LNCaP clone FGC (cell line): ENCODE measurements at regions not wholly inside any gene's neighbourhood (a gene's known extent, or its start where the extent isn't known, plus 50 kb on each side); places are given as distances from the start of the nearest gene placed in this dataset.

Experiments
- DNase-seq: peaks from one replicate; pipeline ENCODE4 v3.0.0-alpha.2; 2011; ENCODE audit warnings: low read depth
- H3K4me3 ChIP-seq: 2 replicates; pipeline ENCODE4 v1.5.1; 2011; ENCODE audit warnings: mild to moderate bottlenecking, low read depth, low read length, control low read depth
- TF ChIP-seq, protein P1 (sequence below): IDR thresholded peaks from 2 replicates; pipeline ENCODE4 v1.5.1; 2012; ENCODE audit warnings: mild to moderate bottlenecking; ENCODE audit not compliant: control insufficient read depth, insufficient read depth; ENCODE audit errors: extremely low read depth

- no peak for DNase-seq
- TF ChIP-seq, protein P1, sequence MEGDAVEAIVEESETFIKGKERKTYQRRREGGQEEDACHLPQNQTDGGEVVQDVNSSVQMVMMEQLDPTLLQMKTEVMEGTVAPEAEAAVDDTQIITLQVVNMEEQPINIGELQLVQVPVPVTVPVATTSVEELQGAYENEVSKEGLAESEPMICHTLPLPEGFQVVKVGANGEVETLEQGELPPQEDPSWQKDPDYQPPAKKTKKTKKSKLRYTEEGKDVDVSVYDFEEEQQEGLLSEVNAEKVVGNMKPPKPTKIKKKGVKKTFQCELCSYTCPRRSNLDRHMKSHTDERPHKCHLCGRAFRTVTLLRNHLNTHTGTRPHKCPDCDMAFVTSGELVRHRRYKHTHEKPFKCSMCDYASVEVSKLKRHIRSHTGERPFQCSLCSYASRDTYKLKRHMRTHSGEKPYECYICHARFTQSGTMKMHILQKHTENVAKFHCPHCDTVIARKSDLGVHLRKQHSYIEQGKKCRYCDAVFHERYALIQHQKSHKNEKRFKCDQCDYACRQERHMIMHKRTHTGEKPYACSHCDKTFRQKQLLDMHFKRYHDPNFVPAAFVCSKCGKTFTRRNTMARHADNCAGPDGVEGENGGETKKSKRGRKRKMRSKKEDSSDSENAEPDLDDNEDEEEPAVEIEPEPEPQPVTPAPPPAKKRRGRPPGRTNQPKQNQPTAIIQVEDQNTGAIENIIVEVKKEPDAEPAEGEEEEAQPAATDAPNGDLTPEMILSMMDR = no peak
- H3K4me3 ChIP-seq = no peak overlapping the region
Measured at GRCh38 chr13:67964091-67964490, 734.0 kb upstream of the PCDH9 start.

DNA sequence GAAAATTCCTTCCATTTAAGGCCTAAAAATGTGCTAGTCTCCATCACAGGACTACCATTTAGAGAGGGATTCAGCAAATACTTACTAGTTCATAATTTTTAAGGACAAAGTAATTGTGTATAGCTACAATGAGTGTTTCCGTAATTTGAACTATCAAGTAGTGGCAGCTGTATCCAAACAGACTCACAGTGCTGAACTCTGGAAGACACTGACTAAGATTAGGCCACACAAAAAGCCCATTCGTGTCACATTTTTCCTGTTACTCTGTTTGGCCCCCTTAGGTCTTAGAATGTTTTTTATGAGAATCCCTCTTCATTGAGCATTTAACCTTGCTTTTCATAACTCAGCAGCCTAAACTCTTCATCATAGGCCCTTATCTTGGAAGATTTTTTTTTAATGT, 731.2 kb upstream of the PCDH9 start:
- no peak overlapping the region for H3K4me3 ChIP-seq
- DNase-seq = no peak
- TF ChIP-seq, protein P1 = no peak

GRCh38 chr13:67951431-67951830, 721.3 kb upstream of the PCDH9 start:
- H3K4me3 ChIP-seq = no peak overlapping the region
- DNase-seq = no peak
- TF ChIP-seq, protein P1 = no peak

DNA sequence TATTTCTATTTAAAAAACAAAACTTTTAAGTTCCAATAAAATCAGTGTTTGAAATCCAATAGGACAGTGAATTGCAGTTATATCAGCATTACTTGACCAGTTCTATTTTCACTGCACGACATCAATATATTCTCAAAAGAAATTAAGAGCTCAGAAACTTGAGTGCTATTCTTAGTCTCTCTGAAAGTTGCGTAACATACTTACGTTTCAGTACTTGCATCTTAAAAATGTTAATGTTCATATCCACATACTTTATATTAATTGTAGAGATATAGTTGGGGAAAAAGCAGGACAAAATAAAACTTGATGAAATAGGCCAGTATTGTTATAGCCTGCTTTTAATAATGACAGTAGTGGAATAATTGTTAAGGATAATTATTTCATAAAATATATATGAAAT, 720.5 kb upstream of the PCDH9 start:
- no peak overlapping the region for H3K4me3 ChIP-seq
- DNase-seq = no peak
- TF ChIP-seq, protein P1 = no peak

DNA sequence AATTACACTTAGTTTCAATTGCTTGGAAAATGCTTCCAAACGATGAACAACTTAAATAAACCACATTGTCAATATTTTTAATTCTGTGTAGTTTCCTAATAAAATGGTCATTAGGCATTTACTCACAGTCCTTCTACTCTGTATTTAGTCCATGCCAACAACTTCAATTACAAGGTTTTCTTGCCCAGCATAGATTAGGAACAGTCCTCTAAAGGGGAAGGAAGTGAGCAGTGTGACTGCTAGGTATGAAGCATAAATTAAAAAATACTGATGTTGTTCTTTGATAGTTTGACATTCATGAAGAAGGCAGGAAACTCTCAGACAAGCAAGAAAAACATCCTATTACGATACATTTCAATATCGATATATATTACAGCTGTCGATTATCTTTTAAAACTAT, 716.0 kb upstream of the PCDH9 start:
- H3K4me3 ChIP-seq = no peak overlapping the region
- TF ChIP-seq, protein P1 = no peak
- no peak for DNase-seq

DNA sequence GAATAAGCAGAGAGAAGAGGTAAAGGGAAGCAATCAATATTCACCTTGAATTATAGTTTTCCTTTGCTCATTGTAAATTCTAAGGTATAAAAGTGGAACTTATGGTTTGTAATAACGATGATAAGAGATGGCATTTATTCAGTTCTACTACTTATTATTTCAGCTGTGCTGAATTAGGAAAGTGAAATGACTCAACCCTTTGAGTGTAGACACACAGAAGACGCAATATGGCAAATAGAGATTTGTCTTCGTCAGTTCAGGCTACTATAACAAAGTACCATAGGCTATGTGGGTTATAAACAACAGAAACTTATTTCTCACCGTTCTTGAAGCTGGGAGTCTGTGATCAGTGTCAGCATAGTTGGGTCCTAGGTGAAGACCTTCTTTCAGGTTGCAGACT, 713.0 kb upstream of the PCDH9 start:
- DNase-seq = no peak
- no peak overlapping the region for H3K4me3 ChIP-seq
- TF ChIP-seq, protein P1 = no peak

- TF ChIP-seq, protein P1 = no peak
- H3K4me3 ChIP-seq = no peak overlapping the region
- DNase-seq = no peak
Measured at GRCh38 chr13:67935626-67936025, 705.5 kb upstream of the PCDH9 start.
